Subcutaneous abdominal adipose tissue (tissue), 5 donors: ENCODE measurements at regions not wholly inside any gene's neighbourhood (a gene's known extent, or its start where the extent isn't known, plus 50 kb on each side); places are given as distances from the start of the nearest gene placed in this dataset.

Experiments used
- H3K27ac ChIP-seq: one replicate; pipeline ENCODE4 v1.7.0; 2013; ENCODE audit warnings: low read depth, mild to moderate bottlenecking, inconsistent platforms, low read length, moderate library complexity
- H3K27me3 ChIP-seq, 5 donors: one replicate each; pipeline ENCODE4 v1.7.0; 2013; ENCODE audit warnings: low read length in 5 of 5, inconsistent platforms in 1 of 5; ENCODE audit not compliant: control insufficient read depth in 5 of 5, insufficient read depth in 4 of 5
- H3K36me3 ChIP-seq, 5 donors: one replicate each; pipeline ENCODE4 v1.7.0; 2013; ENCODE audit warnings: low read length in 5 of 5; ENCODE audit not compliant: control insufficient read depth in 5 of 5, insufficient read depth in 5 of 5
- H3K4me1 ChIP-seq, 5 donors: one replicate each; pipeline ENCODE4 v1.7.0; 2013; ENCODE audit warnings: low read length in 5 of 5, mild to moderate bottlenecking in 3 of 5, moderate library complexity in 1 of 5; ENCODE audit not compliant: control insufficient read depth in 5 of 5, insufficient read depth in 5 of 5
- H3K4me3 ChIP-seq, 5 donors: one replicate each; pipeline ENCODE4 v1.7.0; 2013; ENCODE audit warnings: low read length in 5 of 5, low read depth in 1 of 5
- H3K9ac ChIP-seq, 5 donors: one replicate each; pipeline ENCODE4 v1.7.0; 2013; ENCODE audit warnings: low read length in 5 of 5, mild to moderate bottlenecking in 4 of 5, moderate library complexity in 3 of 5
- H3K9me3 ChIP-seq, 5 donors: one replicate each; pipeline ENCODE4 v1.7.0; 2013; ENCODE audit warnings: low read length in 5 of 5; ENCODE audit not compliant: control insufficient read depth in 5 of 5
- donor health status: healthy.
- donor health status: healthy.
- donor health status: healthy.
- donor health status: healthy.
- donor health status: healthy.

- H3K4me3 ChIP-seq, result no peak overlapping the region
- H3K27ac ChIP-seq, result no peak overlapping the region
- no peaks in the 10 kb centered on the region for H3K9me3 ChIP-seq
- H3K4me1 ChIP-seq, result peaks cover 0 to 9% (median 0%) of the 10 kb centered on the region in 5 donors
- H3K36me3 ChIP-seq, result no peaks in the 10 kb centered on the region
- H3K27me3 ChIP-seq, result peaks cover 0 to 7% (median 6%) of the 10 kb centered on the region in 5 donors
- no peak overlapping the region for H3K9ac ChIP-seq
These were observed 255.0 kb upstream of the ZFHX3 start for GRCh38 chr16:73302942-73303341.

- no peak overlapping the region for H3K9ac ChIP-seq
- H3K9me3 ChIP-seq, result no peaks in the 10 kb centered on the region
- peaks cover 0 to 2% (median 0%) of the 10 kb centered on the region in 5 donors for H3K4me1 ChIP-seq
- no peaks in the 10 kb centered on the region for H3K36me3 ChIP-seq
- no peak overlapping the region for H3K4me3 ChIP-seq
- peaks cover 0 to 7% (median 6%) of the 10 kb centered on the region in 5 donors for H3K27me3 ChIP-seq
- no peak overlapping the region for H3K27ac ChIP-seq
These were observed 254.1 kb upstream of the ZFHX3 start for GRCh38 chr16:73301984-73302383.

GRCh38 chr16:73299346-73299745 is 251.4 kb upstream of the ZFHX3 start:
- Histone ChIP-seq H3K4me1 (no peaks in the 10 kb centered on the region), H3K27ac (no peak overlapping the region), H3K36me3 (no peaks in the 10 kb centered on the region), H3K9ac (no peak overlapping the region), H3K4me3 (no peak overlapping the region), H3K9me3 (no peaks in the 10 kb centered on the region), H3K27me3 (peaks cover 0 to 6% (median 5%) of the 10 kb centered on the region in 5 donors)

- H3K36me3 ChIP-seq, result no peaks in the 10 kb centered on the region
- no peaks in the 10 kb centered on the region for H3K9me3 ChIP-seq
- H3K4me1 ChIP-seq, result no peaks in the 10 kb centered on the region
- peaks cover 0 to 5% (median 2%) of the 10 kb centered on the region in 5 donors for H3K27me3 ChIP-seq
- H3K9ac ChIP-seq, result peak overlapping the region in 1 of 5 donors; percentile 35
- H3K27ac ChIP-seq, result no peak overlapping the region
- no peak overlapping the region for H3K4me3 ChIP-seq
These were observed 250.6 kb upstream of the ZFHX3 start for GRCh38 chr16:73298562-73298961.

- H3K36me3 ChIP-seq, result no peaks in the 10 kb centered on the region
- H3K27ac ChIP-seq, result no peak overlapping the region
- peaks cover 12 to 29% (median 17%) of the 10 kb centered on the region in 5 donors for H3K27me3 ChIP-seq
- peaks cover 0 to 3% (median under 1%) of the 10 kb centered on the region in 5 donors for H3K4me1 ChIP-seq
- H3K9ac ChIP-seq, result no peak overlapping the region
- H3K4me3 ChIP-seq, result no peak overlapping the region
- H3K9me3 ChIP-seq, result no peaks in the 10 kb centered on the region
These were observed 242.3 kb upstream of the ZFHX3 start for GRCh38 chr16:73290258-73290657.

- no peak overlapping the region for H3K9ac ChIP-seq
- peaks cover 0 to 4% (median 2%) of the 10 kb centered on the region in 5 donors for H3K4me1 ChIP-seq
- no peak overlapping the region for H3K4me3 ChIP-seq
- peaks cover 12 to 29% (median 17%) of the 10 kb centered on the region in 5 donors for H3K27me3 ChIP-seq
- no peak overlapping the region for H3K27ac ChIP-seq
- no peaks in the 10 kb centered on the region for H3K9me3 ChIP-seq
- no peaks in the 10 kb centered on the region for H3K36me3 ChIP-seq
These were observed 241.3 kb upstream of the ZFHX3 start for GRCh38 chr16:73289232-73289631.

- Histone ChIP-seq H3K4me1 (peaks cover 0 to 4% (median 2%) of the 10 kb centered on the region in 5 donors), H3K4me3 (no peak overlapping the region), H3K27me3 (peaks cover 12 to 29% (median 17%) of the 10 kb centered on the region in 5 donors), H3K27ac (no peak overlapping the region), H3K9ac (no peak overlapping the region), H3K9me3 (no peaks in the 10 kb centered on the region), H3K36me3 (no peaks in the 10 kb centered on the region)
These were observed 240.6 kb upstream of the ZFHX3 start for GRCh38 chr16:73288520-73288919.

- H3K36me3 ChIP-seq, result no peaks in the 10 kb centered on the region
- H3K4me3 ChIP-seq, result no peak overlapping the region
- peaks cover 0 to 4% (median 2%) of the 10 kb centered on the region in 5 donors for H3K4me1 ChIP-seq
- H3K9me3 ChIP-seq, result no peaks in the 10 kb centered on the region
- H3K9ac ChIP-seq, result no peak overlapping the region
- H3K27me3 ChIP-seq, result peaks cover 12 to 29% (median 17%) of the 10 kb centered on the region in 5 donors
- H3K27ac ChIP-seq, result no peak overlapping the region
These were observed 240.0 kb upstream of the ZFHX3 start for GRCh38 chr16:73287859-73288405.

GRCh38 chr16:73286346-73287267 is 238.7 kb upstream of the ZFHX3 start:
- Histone ChIP-seq H3K27ac (no peak overlapping the region), H3K4me3 (no peak overlapping the region), H3K27me3 (peaks cover 12 to 29% (median 15%) of the 10 kb centered on the region in 5 donors), H3K9ac (no peak overlapping the region), H3K9me3 (no peaks in the 10 kb centered on the region), H3K4me1 (peaks cover 0 to 4% (median 2%) of the 10 kb centered on the region in 5 donors), H3K36me3 (no peaks in the 10 kb centered on the region)
